ENCODE measurements at regions not wholly inside any gene's neighbourhood (a gene's known extent, or its start where the extent isn't known, plus 50 kb on each side); places are given as distances from the start of the nearest gene placed in this dataset.

DNA sequence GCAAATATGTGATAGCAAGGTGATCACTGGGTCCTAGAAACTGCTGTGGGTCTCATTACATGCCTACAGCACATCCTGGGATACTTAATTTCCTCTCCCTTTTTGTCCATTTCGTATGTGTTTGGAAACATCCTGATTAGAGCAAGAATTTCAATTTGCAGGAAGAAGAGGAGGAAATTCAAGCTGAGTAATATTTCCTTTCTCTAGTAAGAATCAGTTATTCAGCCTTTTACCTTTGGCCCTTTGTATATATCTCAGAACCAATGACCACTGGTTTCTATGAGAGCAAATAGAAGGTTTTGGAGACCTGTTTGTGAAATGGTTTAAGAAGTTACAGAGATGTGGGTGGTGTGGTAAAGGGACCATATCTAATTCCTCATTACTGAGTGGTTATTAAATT, 171.6 kb downstream of the RMI1 start (continued):
- TF ChIP-seq, protein P1, sequence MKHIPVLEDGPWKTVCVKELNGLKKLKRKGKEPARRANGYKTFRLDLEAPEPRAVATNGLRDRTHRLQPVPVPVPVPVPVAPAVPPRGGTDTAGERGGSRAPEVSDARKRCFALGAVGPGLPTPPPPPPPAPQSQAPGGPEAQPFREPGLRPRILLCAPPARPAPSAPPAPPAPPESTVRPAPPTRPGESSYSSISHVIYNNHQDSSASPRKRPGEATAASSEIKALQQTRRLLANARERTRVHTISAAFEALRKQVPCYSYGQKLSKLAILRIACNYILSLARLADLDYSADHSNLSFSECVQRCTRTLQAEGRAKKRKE (CRISPR knock-in tag; IDR thresholded peaks at IDR 0.05; ENCODE audit: low read depth) = no peak
- no peak for TF ChIP-seq PHF8 (IDR thresholded peaks at IDR 0.05; ENCODE audit: borderline replicate concordance, low read depth)
- no peak for TF ChIP-seq RARB (CRISPR knock-in tag; IDR thresholded peaks at IDR 0.05)
- no peak for TF ChIP-seq JUNB (IDR thresholded peaks at IDR 0.05)
- TF ChIP-seq USF2 (IDR thresholded peaks at IDR 0.05) = no peak
- TF ChIP-seq FOSL2 (IDR thresholded peaks at IDR 0.05) = no peak
- no peak for TF ChIP-seq FOSL2 (CRISPR knock-in tag; IDR thresholded peaks at IDR 0.05)
- TF ChIP-seq HDAC2 (IDR thresholded peaks at IDR 0.05) = no peak
- no peak for TF ChIP-seq CEBPB (IDR thresholded peaks at IDR 0.05)
- TF ChIP-seq POLR2AphosphoS2 (conservative IDR thresholded peaks at IDR 0.05; ENCODE audit: low read length) = no peak

- 94% methylated on average over 1 of the region's 1 CpG for WGBS (ENCODE audit: missing lambda C conversion rate)
- DNase-seq (ENCODE audit: low read depth in 1 of 2, low spot score in 1 of 2) (no peak), FAIRE-seq (no peak)
Measured at GRCh38 chr9:84153885-84154284, 173.3 kb downstream of the RMI1 start.

GRCh38 chr9:84154320-84154719, 173.7 kb downstream of the RMI1 start:
- no peak for FAIRE-seq
- no peak for TF ChIP-seq CTCF (IDR thresholded peaks at IDR 0.05)
- peak; percentile 52 for TF ChIP-seq MAFK (IDR thresholded peaks at IDR 0.05; ENCODE audit: partially characterized antibody)
- no peak overlapping the region for H3K4me2 ChIP-seq
- POLR2A ChIA-PET = no interaction called here
- 69% methylated on average over 3 of the region's 3 CpGs for WGBS (ENCODE audit: missing lambda C conversion rate)
- ATAC-seq = 0 out of 6 replicates have a peak, but pooled peaks of 1 of the 2 experiments have one; percentile 34
- H3K27ac ChIP-seq = no peak overlapping the region
- H3K4me1 ChIP-seq = no peaks in the 10 kb centered on the region
- DNase-seq (ENCODE audit: low read depth in 1 of 2, low spot score in 1 of 2) = no peak
- no peaks in the 10 kb centered on the region for H3K9me3 ChIP-seq
- H3K4me3 ChIP-seq = no peak overlapping the region
- CTCF ChIA-PET = interaction anchor here (1.0 to 4.7 kb wide), 2 partner anchors 12 to 18 kb away, joined by 3 to 23 read pairs; no protein-coding TSS in a partner anchor

More at GRCh38 chr9:84153885-84154284, 173.3 kb downstream of the RMI1 start:
- no peaks in the 10 kb centered on the region for H3K4me1 ChIP-seq
- ATAC-seq = peak in 1 of 2 experiments; percentile 24; a peak in 1 of 6 replicates
- H3K9me3 ChIP-seq = no peaks in the 10 kb centered on the region
- POLR2A ChIA-PET = no interaction called here
- H3K27ac ChIP-seq = no peak overlapping the region
- H3K4me3 ChIP-seq = no peak overlapping the region
- CTCF ChIA-PET = interaction anchor here (1.0 to 4.7 kb wide), 2 partner anchors 13 to 18 kb away, joined by 3 to 23 read pairs; no protein-coding TSS in a partner anchor
- TF ChIP-seq HDAC2 (IDR thresholded peaks at IDR 0.05) = no peak
- TF ChIP-seq RNF2 (IDR thresholded peaks at IDR 0.05; ENCODE audit: borderline replicate concordance, low read depth) = no peak
- TF ChIP-seq, protein P2, sequence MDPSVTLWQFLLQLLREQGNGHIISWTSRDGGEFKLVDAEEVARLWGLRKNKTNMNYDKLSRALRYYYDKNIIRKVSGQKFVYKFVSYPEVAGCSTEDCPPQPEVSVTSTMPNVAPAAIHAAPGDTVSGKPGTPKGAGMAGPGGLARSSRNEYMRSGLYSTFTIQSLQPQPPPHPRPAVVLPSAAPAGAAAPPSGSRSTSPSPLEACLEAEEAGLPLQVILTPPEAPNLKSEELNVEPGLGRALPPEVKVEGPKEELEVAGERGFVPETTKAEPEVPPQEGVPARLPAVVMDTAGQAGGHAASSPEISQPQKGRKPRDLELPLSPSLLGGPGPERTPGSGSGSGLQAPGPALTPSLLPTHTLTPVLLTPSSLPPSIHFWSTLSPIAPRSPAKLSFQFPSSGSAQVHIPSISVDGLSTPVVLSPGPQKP (IDR thresholded peaks at IDR 0.05; ENCODE audit: low read depth, low read length) = no peak
- no peak for TF ChIP-seq BHLHE40 (IDR thresholded peaks at IDR 0.05; ENCODE audit: low read depth, low read length)
- no peak for TF ChIP-seq MYC (IDR thresholded peaks at IDR 0.05; ENCODE audit: borderline replicate concordance, low read length)
- TF ChIP-seq KDM5A (IDR thresholded peaks at IDR 0.05) = no peak
- TF ChIP-seq JUN (IDR thresholded peaks at IDR 0.05) = no peak
- no peak for TF ChIP-seq RAD21 (conservative IDR thresholded peaks at IDR 0.05 in 1 of 2, IDR thresholded peaks at IDR 0.05 in 1 of 2)
- TF ChIP-seq MAX (IDR thresholded peaks at IDR 0.05) = no peak
- no peak for TF ChIP-seq EHF (CRISPR knock-in tag; IDR thresholded peaks at IDR 0.05)
- no peak overlapping the region for H3K4me2 ChIP-seq

Measured in A549 (cell line).